NCI-H82 treated with DMSO at 0.1 percent for 48 hours (cell line): ENCODE measurements at regions not wholly inside any gene's neighbourhood (a gene's known extent, or its start where the extent isn't known, plus 50 kb on each side); places are given as distances from the start of the nearest gene placed in this dataset.
A peak's percentile ranks its signal among the peaks of the same experiment; 100 is the strongest.

Experiments used
- DNase-seq: peaks from one replicate; lab custom pipeline; 2025; ENCODE audit not compliant: unreplicated experiment; lab: John Stamatoyannopoulos, UW

DNA sequence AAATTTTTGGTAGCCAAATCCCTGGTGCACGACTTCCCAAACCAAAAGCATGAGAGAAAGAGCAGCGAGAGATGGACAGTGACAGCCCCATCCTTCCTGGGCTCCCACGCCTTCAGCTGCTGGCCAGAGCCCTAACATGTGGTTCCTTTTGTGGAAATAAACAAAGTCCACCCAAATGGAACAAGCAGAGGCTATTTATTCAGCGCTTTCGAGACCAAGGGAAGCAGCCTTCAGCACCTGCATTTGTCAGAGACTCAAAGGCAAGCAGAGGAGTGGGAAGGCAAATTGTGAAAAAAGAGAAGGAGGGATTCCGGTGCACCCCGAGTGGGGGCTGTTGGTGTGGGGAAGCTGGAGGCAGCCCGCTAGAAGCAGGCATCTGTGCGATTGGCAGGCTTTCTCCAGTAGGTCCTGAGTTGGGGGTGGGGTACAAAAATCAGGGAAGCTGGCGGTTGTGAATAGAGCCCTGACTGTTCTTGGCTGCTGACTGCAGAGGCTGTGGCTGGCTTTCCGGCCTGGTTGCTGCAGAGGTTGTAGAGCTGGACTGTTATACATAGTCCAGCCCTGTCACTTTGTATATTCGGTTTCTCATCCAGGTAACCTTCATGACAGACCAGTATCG is 427.2 kb downstream of the OCA2 start:
- DNase-seq = no peak

DNA sequence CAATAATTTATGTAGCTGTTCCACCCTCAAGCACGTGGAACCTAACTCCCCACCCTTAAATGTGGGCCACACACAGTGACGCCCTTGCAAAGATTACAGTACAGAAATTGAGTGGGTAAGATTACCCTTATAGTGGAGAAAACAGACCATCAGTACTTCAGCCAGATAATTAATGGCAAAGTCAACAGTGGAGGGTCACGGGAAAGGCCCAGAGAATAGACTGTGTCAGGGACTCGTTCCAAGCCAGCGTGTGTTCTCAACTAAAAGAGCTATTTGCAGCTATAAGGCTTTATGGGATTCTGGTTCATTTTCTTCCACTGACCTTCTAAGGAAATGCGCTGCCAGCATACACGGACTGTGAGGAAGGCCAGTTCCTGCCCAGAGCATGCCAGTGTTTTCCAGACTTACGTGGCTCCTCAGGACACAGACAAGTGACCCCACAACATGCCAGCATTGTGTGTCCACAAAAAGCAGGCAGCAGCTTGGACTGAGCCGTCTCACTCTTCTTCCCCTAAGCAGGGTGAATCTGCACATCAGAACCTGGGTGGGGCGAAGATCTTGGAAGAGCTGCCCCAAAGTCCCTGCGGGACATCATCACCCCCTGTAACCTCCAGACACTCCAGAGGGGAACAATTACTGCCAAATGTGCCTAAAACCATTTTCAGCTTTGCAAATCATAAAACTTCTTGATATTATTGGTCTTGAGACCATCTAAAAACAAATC is 428.5 kb downstream of the OCA2 start:
- DNase-seq = no peak

GRCh38 chr15:27669641-27670040 is 429.5 kb downstream of the OCA2 start:
- DNase-seq = no peak

DNA sequence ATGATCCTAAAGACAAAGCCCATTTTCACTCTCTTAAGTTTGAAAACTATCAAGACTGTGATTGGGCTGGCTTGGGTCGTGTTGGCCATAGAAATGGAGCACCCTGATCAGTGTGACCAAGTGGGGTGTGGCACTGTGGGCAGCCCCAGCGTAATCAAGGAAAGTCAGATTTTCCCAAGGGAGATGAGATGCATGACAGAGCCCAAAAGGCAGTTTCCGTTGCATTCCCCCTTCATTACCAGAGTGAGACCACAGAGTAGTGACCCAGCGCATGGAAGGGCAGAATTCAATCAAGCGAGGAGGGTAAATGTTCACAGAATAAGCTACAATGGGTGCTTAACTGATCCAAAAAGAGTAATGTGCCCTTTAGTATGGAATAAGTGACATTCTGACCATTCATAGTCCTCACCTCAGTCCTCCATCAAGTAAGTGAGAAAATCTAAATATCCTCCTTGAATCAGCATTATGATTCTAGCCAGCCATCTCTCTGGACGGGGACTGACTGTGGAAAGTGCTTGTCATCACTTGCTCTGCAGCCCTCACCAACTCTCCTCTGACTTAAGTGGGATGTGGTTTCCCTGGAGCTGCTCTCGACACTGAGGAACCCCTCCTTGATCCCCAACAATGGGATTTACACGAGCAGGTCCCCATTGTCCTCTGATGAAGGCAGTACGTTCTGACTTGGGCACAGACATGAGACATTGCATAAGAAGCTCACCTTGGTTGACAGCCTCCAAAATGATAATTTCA is 430.5 kb downstream of the OCA2 start:
- no peak for DNase-seq

GRCh38 chr15:27665002-27665401 is 434.1 kb downstream of the OCA2 start:
- no peak for DNase-seq

DNA sequence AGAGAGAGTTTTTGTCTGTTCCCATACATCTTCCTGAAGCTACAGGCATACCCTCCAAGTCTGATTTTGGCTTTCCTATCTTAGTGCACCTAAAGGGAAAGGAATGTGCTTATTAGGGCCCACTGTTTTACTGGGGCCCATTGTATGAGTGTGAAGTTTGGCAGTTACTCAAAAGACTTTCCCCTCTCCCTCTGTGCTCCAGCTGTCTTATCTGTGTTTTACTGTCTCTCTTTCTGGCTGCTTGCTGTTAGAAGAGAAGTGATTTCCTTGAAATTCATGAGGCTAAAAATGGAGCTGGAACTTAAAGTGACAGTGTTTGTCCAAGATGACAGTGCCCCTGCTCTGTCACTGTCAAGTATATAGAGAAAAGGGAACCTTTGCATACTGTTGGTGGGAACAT is 436.2 kb downstream of the OCA2 start:
- DNase-seq = no peak

GRCh38 chr15:27660676-27661075 is 438.4 kb downstream of the OCA2 start:
- no peak for DNase-seq

DNA sequence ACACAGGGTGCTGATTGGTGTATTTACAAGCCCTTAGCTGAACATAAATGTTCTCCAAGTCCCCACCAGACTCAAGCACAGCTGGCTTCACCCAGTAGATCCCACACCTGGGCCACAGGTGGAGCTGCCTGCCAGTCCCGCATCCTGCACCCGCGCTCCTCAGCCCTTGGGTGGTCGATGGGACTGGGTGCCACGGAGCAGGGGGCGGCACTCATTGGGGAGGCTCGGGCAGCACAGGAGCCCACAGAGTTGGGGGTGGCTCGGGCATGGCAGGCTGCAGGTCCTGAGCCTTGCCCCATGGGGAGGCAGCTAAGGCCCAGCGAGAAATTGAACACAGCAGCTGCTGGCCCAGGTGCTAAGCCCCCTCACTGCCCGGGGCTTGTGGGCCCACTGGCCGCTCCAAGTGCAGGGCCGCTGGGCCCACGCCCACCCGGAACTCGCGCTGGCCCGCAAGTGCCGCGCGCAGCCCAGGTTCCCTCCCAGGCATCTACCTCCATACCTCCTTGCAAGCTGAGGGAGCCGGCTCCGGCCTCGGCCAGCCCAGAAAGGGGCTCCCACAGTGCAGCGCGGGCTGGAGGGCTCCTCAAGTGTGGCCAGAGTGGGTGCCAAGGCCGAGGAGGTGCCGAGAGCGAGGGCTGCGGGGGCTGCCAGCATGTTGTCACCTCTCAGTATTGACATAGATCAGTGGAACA is 442.7 kb downstream of the OCA2 start:
- no peak for DNase-seq

DNA sequence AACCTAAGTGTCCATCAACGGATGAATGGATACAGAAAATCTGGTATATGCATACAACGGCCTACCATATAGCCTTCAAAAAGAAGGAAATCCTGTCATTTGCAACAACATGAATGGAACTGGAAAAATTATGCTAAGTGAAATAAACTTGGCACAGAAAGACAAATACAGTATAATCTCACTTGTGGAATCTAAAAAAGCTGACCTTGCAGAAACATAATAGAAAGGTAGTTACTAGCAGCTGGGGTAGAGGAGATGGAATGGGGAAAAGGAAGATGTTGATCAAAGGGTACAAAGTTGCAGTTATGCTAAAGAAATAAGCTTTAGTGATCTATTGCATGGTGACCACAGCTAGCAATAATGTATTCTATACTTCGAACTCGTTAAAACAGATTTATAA is 444.1 kb downstream of the OCA2 start:
- DNase-seq = no peak

DNA sequence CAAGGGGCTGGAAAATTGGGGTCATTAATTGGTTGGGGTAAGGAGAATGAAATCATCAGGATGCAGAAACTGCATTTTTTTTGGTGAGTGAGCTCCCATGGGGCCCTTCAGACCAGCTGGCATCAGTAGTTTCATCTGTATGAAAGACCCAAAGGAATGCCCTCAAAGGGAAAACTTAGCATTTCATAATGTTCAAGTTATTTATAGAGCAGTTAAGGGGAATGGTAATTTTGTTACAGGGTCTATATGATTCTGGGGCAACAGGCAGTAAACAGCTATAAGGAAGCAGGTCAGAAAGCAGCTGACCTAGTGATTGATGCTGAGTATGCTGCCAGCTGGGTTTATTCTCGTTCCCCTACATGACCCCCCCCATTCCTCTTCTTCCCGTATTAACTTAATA is 448.9 kb downstream of the OCA2 start:
- no peak for DNase-seq

GRCh38 chr15:27648359-27648758 is 450.8 kb downstream of the OCA2 start:
- peak; percentile 1 for DNase-seq

GRCh38 chr15:27646531-27646930 is 452.6 kb downstream of the OCA2 start:
- no peak for DNase-seq

DNA sequence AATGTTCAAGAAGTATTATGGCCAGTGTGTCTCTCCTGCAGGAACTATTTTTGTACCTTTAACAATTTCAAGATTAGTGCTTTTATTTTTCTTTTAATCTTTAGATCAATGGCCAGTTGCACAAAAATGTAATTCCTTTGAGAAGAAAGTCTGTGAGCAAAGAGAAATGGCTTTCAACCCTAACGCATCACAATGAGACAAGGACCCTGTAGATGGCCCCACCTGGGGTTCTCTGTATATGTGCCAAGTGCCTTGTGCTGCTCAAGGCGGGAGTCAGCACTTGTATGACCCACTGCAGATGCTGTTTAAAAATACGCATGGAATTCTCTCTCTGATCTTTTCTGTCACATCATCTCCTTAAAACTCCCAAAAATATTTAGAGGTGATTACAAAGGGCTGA is 453.4 kb downstream of the OCA2 start:
- DNase-seq = no peak

- no peak for DNase-seq
Observed at GRCh38 chr15:27642981-27643380, 456.1 kb downstream of the OCA2 start.

- no peak for DNase-seq
Observed at GRCh38 chr15:27639595-27639994, 459.5 kb downstream of the OCA2 start.

DNA sequence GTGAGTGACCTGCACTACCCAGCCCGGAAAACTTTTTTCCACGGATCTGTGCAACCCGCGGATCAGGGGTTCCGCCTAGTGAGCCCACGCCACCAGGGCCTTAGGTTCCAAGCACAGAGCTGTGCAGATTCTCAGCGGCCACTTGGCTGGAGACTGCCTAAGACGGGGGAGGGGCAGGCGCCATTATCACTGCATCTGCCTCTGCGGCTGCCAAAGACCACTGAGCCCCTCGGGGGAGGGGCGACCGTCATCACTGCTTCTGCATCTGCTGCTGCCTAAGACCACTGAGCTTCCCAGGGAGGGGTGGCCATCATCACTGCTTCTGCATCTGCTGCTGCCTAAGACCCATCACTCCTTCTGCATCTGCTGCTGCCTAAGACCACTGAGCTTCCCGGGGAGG is 460.2 kb downstream of the OCA2 start:
- DNase-seq = no peak

DNA sequence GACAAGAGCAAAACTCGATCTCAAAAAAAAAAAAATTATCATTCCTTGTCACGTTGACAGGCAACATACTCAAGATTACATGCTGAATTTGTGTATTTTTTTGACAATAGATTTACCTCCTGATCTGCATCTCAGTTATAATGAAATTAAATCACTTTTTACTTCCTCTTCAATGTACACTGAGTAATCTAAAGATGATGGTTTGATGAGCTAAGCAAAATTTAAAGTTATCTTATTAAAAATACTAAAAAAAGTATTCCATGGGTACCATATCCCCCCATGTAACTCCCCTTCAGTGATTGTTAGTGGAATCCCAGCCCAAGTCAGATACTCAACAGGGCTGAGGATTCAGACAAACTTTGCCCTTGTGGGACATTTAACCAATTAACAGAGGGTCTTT is 463.2 kb downstream of the OCA2 start:
- no peak for DNase-seq

GRCh38 chr15:27628486-27628885 is 470.6 kb downstream of the OCA2 start:
- no peak for DNase-seq

GRCh38 chr15:27627623-27628022 is 471.5 kb downstream of the OCA2 start:
- DNase-seq = no peak

GRCh38 chr15:27623560-27624305 is 475.4 kb downstream of the OCA2 start:
- DNase-seq = no peak

DNA sequence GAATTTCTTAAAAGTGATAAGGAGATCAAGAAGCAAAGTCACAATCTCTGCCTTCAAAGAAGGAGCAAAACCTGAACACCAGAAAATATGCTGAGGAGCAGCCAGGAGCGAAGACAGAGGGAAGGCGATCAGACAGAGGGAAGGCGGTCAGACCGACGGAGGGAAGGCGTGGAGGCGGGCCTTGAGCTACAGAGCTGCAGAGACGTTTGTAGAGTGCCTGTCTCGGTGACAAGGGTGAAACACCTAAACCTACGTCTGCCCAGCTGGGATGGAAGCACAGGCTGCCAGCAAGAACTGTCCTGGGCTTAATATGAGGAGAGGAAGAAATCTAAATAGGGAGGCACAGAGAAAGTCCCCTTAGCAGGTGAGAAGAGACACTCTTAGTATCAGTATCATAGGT is 476.0 kb downstream of the OCA2 start:
- DNase-seq = no peak
